ENCODE measurements at regions not wholly inside any gene's neighbourhood (a gene's known extent, or its start where the extent isn't known, plus 50 kb on each side); places are given as distances from the start of the nearest gene placed in this dataset.
"Not testable (repeated sequence)": the region's sequence is repeated elsewhere in the genome, so short reads cannot be mapped to it uniquely, and the experiment has no call there.

GRCh38 chr6:144378437-144378836, 93.3 kb downstream of the UTRN start:
- Histone ChIP-seq H3K27me3 (no peaks in the 10 kb centered on the region), H3K27ac (no peak overlapping the region), H3K4me3 (no peak overlapping the region), H3K36me3 (no peaks in the 10 kb centered on the region), H3K9ac (ENCODE audit: low read depth in 2 of 2, low read length in 2 of 2) (no peak overlapping the region), H3K9me3 (no peaks in the 10 kb centered on the region), H3K4me1 (no peaks in the 10 kb centered on the region)
- peak; percentile 29 for DNase-seq
- intact Hi-C loops (cut with DNase I) = no loop called here
- TF ChIP-seq CTCF (IDR thresholded peaks at IDR 0.05) = no peak

- Histone ChIP-seq H3K9ac (ENCODE audit: low read depth in 2 of 2, low read length in 2 of 2) (no peak overlapping the region), H3K4me1 (no peaks in the 10 kb centered on the region), H3K36me3 (no peaks in the 10 kb centered on the region), H3K27me3 (no peaks in the 10 kb centered on the region), H3K27ac (no peak overlapping the region), H3K4me3 (no peak overlapping the region), H3K9me3 (no peaks in the 10 kb centered on the region)
- intact Hi-C loops (cut with DNase I) = no loop called here
- DNase-seq = no peak
- TF ChIP-seq CTCF (IDR thresholded peaks at IDR 0.05) = no peak
Measured at GRCh38 chr6:144379356-144379755, 94.2 kb downstream of the UTRN start.

GRCh38 chr6:144381499-144381898, 96.4 kb downstream of the UTRN start:
- not testable (repeated sequence) for H3K9ac ChIP-seq (ENCODE audit: low read depth in 2 of 2, low read length in 2 of 2)

GRCh38 chr6:144383336-144383735, 98.2 kb downstream of the UTRN start:
- intact Hi-C loops (cut with DNase I) = no loop called here

More at GRCh38 chr6:144381499-144381898, 96.4 kb downstream of the UTRN start:
- H3K27ac ChIP-seq; H3K9me3 ChIP-seq; intact Hi-C loops (cut with DNase I); H3K36me3 ChIP-seq; H3K27me3 ChIP-seq; DNase-seq; H3K4me1 ChIP-seq; H3K4me3 ChIP-seq: not testable (repeated sequence)

GRCh38 chr6:144384427-144384826, 99.3 kb downstream of the UTRN start:
- DNase-seq = no peak
- TF ChIP-seq CTCF (IDR thresholded peaks at IDR 0.05) = no peak
- Histone ChIP-seq H3K9ac (ENCODE audit: low read depth in 2 of 2, low read length in 2 of 2) (no peak overlapping the region), H3K4me3 (no peak overlapping the region), H3K27me3 (no peaks in the 10 kb centered on the region), H3K27ac (no peak overlapping the region), H3K9me3 (no peaks in the 10 kb centered on the region), H3K36me3 (no peaks in the 10 kb centered on the region), H3K4me1 (no peaks in the 10 kb centered on the region)
- intact Hi-C loops (cut with DNase I) = no loop called here

More at GRCh38 chr6:144383336-144383735, 98.2 kb downstream of the UTRN start:
- H3K4me1 ChIP-seq = no peaks in the 10 kb centered on the region
- no peak overlapping the region for H3K27ac ChIP-seq
- no peaks in the 10 kb centered on the region for H3K27me3 ChIP-seq
- no peaks in the 10 kb centered on the region for H3K36me3 ChIP-seq
- DNase-seq = no peak
- no peaks in the 10 kb centered on the region for H3K9me3 ChIP-seq
- no peak overlapping the region for H3K9ac ChIP-seq (ENCODE audit: low read depth in 2 of 2, low read length in 2 of 2)
- H3K4me3 ChIP-seq = no peak overlapping the region
- TF ChIP-seq CTCF (IDR thresholded peaks at IDR 0.05) = no peak

- H3K27ac ChIP-seq; DNase-seq; intact Hi-C loops (cut with DNase I); H3K9me3 ChIP-seq; H3K4me3 ChIP-seq; H3K4me1 ChIP-seq; H3K36me3 ChIP-seq; H3K9ac ChIP-seq (ENCODE audit: low read depth in 2 of 2, low read length in 2 of 2); H3K27me3 ChIP-seq: not testable (repeated sequence)
Measured at GRCh38 chr6:144389474-144389873, 104.3 kb downstream of the UTRN start.

GRCh38 chr6:144390202-144390601, 105.1 kb downstream of the UTRN start:
- no peaks in the 10 kb centered on the region for H3K4me1 ChIP-seq
- intact Hi-C loops (cut with DNase I) = no loop called here
- DNase-seq = no peak
- H3K9ac ChIP-seq (ENCODE audit: low read depth in 2 of 2, low read length in 2 of 2) = no peak overlapping the region
- no peaks in the 10 kb centered on the region for H3K9me3 ChIP-seq
- no peaks in the 10 kb centered on the region for H3K27me3 ChIP-seq
- TF ChIP-seq CTCF (IDR thresholded peaks at IDR 0.05) = no peak
- H3K4me3 ChIP-seq = no peak overlapping the region
- H3K36me3 ChIP-seq = no peaks in the 10 kb centered on the region
- no peak overlapping the region for H3K27ac ChIP-seq
